ENCODE measurements at regions not wholly inside any gene's neighbourhood (a gene's known extent, or its start where the extent isn't known, plus 50 kb on each side); places are given as distances from the start of the nearest gene placed in this dataset.
A peak's percentile ranks its signal among the peaks of the same experiment; 100 is the strongest.

GRCh38 chr5:32507738-32508434 lies 63.3 kb upstream of the ZFR start:
- no peak for TF ChIP-seq CTCF (IDR thresholded peaks at IDR 0.05; ENCODE audit: low read depth, low read length)
- no peak for DNase-seq (ENCODE audit: extremely low read depth, low read depth)

GRCh38 chr5:32506799-32507198 lies 62.3 kb upstream of the ZFR start:
- peak; percentile 72 for DNase-seq (ENCODE audit: extremely low read depth, low read depth)
- no peak for TF ChIP-seq CTCF (IDR thresholded peaks at IDR 0.05; ENCODE audit: low read depth, low read length)

GRCh38 chr5:32506201-32506661 lies 61.7 kb upstream of the ZFR start:
- TF ChIP-seq CTCF (IDR thresholded peaks at IDR 0.05; ENCODE audit: low read depth, low read length), result no peak
- no peak for DNase-seq (ENCODE audit: extremely low read depth, low read depth)

- DNase-seq (ENCODE audit: extremely low read depth, low read depth), result peak; percentile 72
- TF ChIP-seq CTCF (IDR thresholded peaks at IDR 0.05; ENCODE audit: low read depth, low read length), result no peak
Observed at GRCh38 chr5:32505756-32506155, 61.2 kb upstream of the ZFR start.

- DNase-seq (ENCODE audit: extremely low read depth, low read depth), result peak; percentile 97
- no peak for TF ChIP-seq CTCF (IDR thresholded peaks at IDR 0.05; ENCODE audit: low read depth, low read length)
Observed at GRCh38 chr5:32504989-32505596, 60.6 kb upstream of the ZFR start.

GRCh38 chr5:32504329-32504988 lies 59.9 kb upstream of the ZFR start:
- no peak for TF ChIP-seq CTCF (IDR thresholded peaks at IDR 0.05; ENCODE audit: low read depth, low read length)
- no peak for DNase-seq (ENCODE audit: extremely low read depth, low read depth)

GRCh38 chr5:32503261-32503660 lies 58.7 kb upstream of the ZFR start:
- no peak for DNase-seq (ENCODE audit: extremely low read depth, low read depth)
- no peak for TF ChIP-seq CTCF (IDR thresholded peaks at IDR 0.05; ENCODE audit: low read depth, low read length)

Data from AG09319 (cell line).